Fibroblast of villous mesenchyme (primary cell): ENCODE measurements at regions not wholly inside any gene's neighbourhood (a gene's known extent, or its start where the extent isn't known, plus 50 kb on each side); places are given as distances from the start of the nearest gene placed in this dataset.

Experiments used
- DNase-seq: peaks from one replicate; pipeline ENCODE4 v3.0.0-alpha.2; 2010; ENCODE audit warnings: low read depth
- H3K4me3 ChIP-seq: 2 replicates; pipeline ENCODE4 v1.5.1; 2011; ENCODE audit warnings: low read depth, mild to moderate bottlenecking, low read length
- TF ChIP-seq, protein P1 (sequence below): IDR thresholded peaks from 2 replicates; pipeline ENCODE4 v1.5.1; 2012; ENCODE audit warnings: low read depth, mild to moderate bottlenecking, low read length; ENCODE audit not compliant: insufficient read depth

- no peak overlapping the region for H3K4me3 ChIP-seq
- TF ChIP-seq, protein P1, sequence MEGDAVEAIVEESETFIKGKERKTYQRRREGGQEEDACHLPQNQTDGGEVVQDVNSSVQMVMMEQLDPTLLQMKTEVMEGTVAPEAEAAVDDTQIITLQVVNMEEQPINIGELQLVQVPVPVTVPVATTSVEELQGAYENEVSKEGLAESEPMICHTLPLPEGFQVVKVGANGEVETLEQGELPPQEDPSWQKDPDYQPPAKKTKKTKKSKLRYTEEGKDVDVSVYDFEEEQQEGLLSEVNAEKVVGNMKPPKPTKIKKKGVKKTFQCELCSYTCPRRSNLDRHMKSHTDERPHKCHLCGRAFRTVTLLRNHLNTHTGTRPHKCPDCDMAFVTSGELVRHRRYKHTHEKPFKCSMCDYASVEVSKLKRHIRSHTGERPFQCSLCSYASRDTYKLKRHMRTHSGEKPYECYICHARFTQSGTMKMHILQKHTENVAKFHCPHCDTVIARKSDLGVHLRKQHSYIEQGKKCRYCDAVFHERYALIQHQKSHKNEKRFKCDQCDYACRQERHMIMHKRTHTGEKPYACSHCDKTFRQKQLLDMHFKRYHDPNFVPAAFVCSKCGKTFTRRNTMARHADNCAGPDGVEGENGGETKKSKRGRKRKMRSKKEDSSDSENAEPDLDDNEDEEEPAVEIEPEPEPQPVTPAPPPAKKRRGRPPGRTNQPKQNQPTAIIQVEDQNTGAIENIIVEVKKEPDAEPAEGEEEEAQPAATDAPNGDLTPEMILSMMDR = no peak
- DNase-seq = no peak
Observed at GRCh38 chr7:20839196-20839735, 52.6 kb upstream of the SP8 start.

DNA sequence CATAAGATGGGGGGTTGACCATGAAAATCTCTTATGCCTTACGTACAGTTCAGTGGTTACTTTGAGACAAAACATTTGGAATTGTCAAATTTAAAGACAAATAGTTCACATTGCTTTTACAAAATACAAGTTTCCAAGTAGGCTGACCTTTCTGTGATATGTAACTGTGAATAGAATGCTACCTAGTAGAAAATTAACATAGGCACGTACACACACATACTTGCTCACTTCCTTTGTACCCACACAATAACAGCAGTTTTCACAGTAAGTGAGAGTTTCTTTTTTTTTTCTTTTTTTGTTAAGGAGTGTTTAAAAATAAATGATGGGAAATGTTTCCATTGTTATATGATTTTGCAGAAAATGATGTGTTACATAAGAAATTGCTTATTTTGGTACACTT, 53.3 kb upstream of the SP8 start:
- TF ChIP-seq, protein P1 = no peak
- no peak overlapping the region for H3K4me3 ChIP-seq
- DNase-seq = no peak

DNA sequence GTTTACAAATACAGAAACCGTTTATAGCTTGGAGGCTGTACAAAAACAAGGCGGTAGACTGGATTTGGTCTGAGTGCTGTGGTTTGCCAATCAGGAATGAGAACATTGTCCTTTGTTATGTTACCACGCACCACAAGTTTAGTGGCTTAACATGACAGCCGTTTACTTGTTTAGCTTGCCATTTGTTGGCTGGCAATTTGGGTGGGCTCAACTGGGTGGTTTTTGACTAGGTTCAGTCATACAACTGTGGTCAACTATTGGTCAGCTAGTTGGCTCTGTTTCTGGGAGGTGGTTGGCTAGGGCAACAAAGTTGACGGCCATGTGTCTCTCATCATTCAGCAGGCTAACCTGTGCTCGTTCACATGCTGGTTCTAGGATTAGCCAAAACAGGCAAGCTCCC, 60.1 kb upstream of the SP8 start:
- TF ChIP-seq, protein P1 = no peak
- no peak overlapping the region for H3K4me3 ChIP-seq
- DNase-seq = no peak

- no peak for DNase-seq
- TF ChIP-seq, protein P1 = no peak
Observed at GRCh38 chr7:20858951-20859350, 72.3 kb upstream of the SP8 start.

DNA sequence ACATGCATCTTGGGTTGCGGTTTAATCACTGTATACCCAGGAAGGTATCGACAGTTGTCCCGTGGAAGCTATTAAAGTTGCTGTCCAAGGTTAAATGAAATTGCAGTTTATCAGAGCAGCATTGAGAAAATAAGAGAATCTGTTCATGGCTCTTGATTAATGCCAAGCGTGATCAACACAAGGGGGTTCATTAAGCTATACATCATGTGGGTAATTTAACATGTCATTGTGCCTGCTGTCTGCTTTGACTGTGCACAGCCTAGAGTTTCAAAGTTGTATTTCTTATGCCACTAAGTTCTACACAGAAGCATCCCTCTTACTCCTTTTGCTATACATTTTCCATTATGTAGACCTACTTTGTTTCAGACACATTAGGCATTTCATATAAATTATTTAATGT, 74.8 kb upstream of the SP8 start:
- DNase-seq = no peak
- no peak overlapping the region for H3K4me3 ChIP-seq
- TF ChIP-seq, protein P1 = no peak

More at GRCh38 chr7:20858951-20859350, 72.3 kb upstream of the SP8 start:
- H3K4me3 ChIP-seq = no peak overlapping the region

DNA sequence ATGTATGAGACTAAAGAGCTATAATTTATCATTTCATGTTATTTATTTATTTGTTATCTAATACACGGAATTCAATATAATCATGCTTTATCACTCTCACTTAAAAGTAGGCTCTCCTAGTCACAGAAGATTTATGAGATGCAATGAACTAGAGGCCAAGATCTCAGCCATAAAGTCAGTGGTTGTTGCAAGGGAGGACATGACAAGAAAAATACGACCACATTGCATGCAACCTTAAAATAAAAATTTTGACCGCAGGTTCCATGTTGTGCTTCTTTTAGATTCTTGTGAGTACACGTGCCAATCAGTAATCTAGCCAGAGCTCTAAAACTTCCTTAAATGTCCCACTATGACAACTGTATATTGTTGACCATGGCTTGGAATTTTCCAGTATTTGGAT, 75.9 kb upstream of the SP8 start:
- DNase-seq = no peak
- TF ChIP-seq, protein P1 = no peak

GRCh38 chr7:20864221-20864620, 77.5 kb upstream of the SP8 start:
- H3K4me3 ChIP-seq = no peak overlapping the region
- TF ChIP-seq, protein P1 = no peak
- no peak for DNase-seq

More for the DNA sequence above, 75.9 kb upstream of the SP8 start:
- no peak overlapping the region for H3K4me3 ChIP-seq
